ENCODE measurements at regions not wholly inside any gene's neighbourhood (a gene's known extent, or its start where the extent isn't known, plus 50 kb on each side); places are given as distances from the start of the nearest gene placed in this dataset.

DNA sequence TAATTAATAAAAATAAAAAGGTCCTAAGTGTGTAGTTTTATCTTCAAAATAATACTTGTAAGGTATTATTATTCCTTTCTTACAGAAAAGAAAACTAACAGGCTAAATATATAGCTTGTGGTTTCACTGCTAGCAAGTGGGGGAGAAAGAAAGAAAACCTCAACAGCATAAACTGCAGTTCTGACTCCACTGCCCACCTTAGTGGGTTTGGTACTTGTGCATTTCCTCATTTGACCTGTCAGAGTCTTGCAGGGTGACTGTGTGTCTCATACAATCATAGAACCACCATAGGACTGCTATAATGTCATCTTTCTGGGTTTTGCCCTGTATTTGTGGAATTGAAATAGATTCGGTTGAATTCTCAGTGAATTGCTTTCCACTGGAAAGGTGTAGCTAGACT is 94.7 kb upstream of the PUDP start:
- TF ChIP-seq CTCF (IDR thresholded peaks at IDR 0.05), result no peak
- no peak for TF ChIP-seq EP300 (IDR thresholded peaks at IDR 0.05; ENCODE audit: low read depth)
